Upper lobe of left lung (tissue), 6 donors: ENCODE measurements at regions not wholly inside any gene's neighbourhood (a gene's known extent, or its start where the extent isn't known, plus 50 kb on each side); places are given as distances from the start of the nearest gene placed in this dataset.
A peak's percentile ranks its signal among the peaks of the same experiment; 100 is the strongest.
"Not testable (repeated sequence)": the region's sequence is repeated elsewhere in the genome, so short reads cannot be mapped to it uniquely, and the experiment has no call there.

ENCODE experiments used
- ATAC-seq, 2 donors: fragments of 200-7000 bp; cut with Tn5 transposase; one replicate each; pipeline ENCODE4 v1.9.1; 2022; ENCODE audit warnings: mild to moderate bottlenecking in 2 of 2, moderate library complexity in 2 of 2; ENCODE audit not compliant: low FRiP score in 2 of 2
- DNase-seq, 2 donors: peaks; one replicate each; pipeline ENCODE4 v3.0.0-alpha.2; 2019 to 2020
- H3K27ac ChIP-seq, 4 donors: fragments of 200-600 bp; sonication (generic); one replicate each; pipeline ENCODE4 v1.5.1; 2016 to 2019
- H3K27me3 ChIP-seq, 4 donors: fragments of 200-600 bp; sonication (generic); one replicate each; pipeline ENCODE4 v1.5.1; 2017 to 2019
- H3K36me3 ChIP-seq, 4 donors: fragments of 200-600 bp; sonication (generic); one replicate each; pipeline ENCODE4 v1.5.1; 2016 to 2019
- H3K4me1 ChIP-seq, 4 donors: fragments of 200-600 bp; sonication (generic); one replicate each; pipeline ENCODE4 v1.5.1; 2018 to 2019
- H3K4me3 ChIP-seq, 4 donors: fragments of 200-600 bp; sonication (generic); one replicate each; pipeline ENCODE4 v1.5.1; 2017 to 2019; ENCODE audit warnings: mild to moderate bottlenecking in 2 of 4, moderate library complexity in 1 of 4
- H3K9me3 ChIP-seq, 4 donors: fragments of 200-600 bp; sonication (generic); one replicate each; pipeline ENCODE4 v1.5.1; 2018 to 2019
- CTCF ChIP-seq, 6 experiments: fragments of 450-650 bp in 4 of 6; fragments of 200-600 bp in 2 of 6; sonication (generic) in 2 of 6; IDR thresholded peaks; one replicate each; pipeline ENCODE4 v1.5.1; 2016 to 2019; ENCODE audit warnings: antibody characterized with exemption in 6 of 6
- EP300 ChIP-seq, 4 donors: sonication (generic); formaldehyde crosslinking; IDR thresholded peaks; one replicate each; pipeline ENCODE4 v1.5.1; 2017; ENCODE audit warnings: antibody characterized with exemption in 4 of 4, control low read depth in 2 of 4
- POLR2A ChIP-seq, 4 donors: fragments of 450-650 bp; IDR thresholded peaks; one replicate each; pipeline ENCODE4 v1.5.1; 2016 to 2017; ENCODE audit warnings: antibody characterized with exemption in 4 of 4, mild to moderate bottlenecking in 2 of 4
- POLR2AphosphoS5 ChIP-seq, 2 donors: sonication (generic); formaldehyde crosslinking; IDR thresholded peaks; one replicate each; pipeline ENCODE4 v1.5.1; 2017; ENCODE audit warnings: antibody characterized with exemption in 2 of 2
- WGBS, 2 donors: methylation state at CpG; one replicate each; pipeline ENCODE4 v1.1.5; 2017 to 2018; 5-methylcytosine and 5-hydroxymethylcytosine counted together
- donor health status: DM: no; HTN: no; CAD: no; lungs with moderate emphysema.
- donor health status: DM: no; HTN: yes; CAD: no; lungs with severe emphysema.

GRCh38 chr20:57973886-57974285 lies 254.6 kb downstream of the ANKRD60 start:
- ATAC-seq (no peak), DNase-seq (peak in 1 of 2 donors; percentile 33)
- Histone ChIP-seq H3K27me3 (no peaks in the 10 kb centered on the region), H3K4me1 (no peaks in the 10 kb centered on the region), H3K27ac (no peak overlapping the region), H3K9me3 (no peaks in the 10 kb centered on the region), H3K36me3 (no peaks in the 10 kb centered on the region), H3K4me3 (no peak overlapping the region)
- no peak for TF ChIP-seq POLR2A (IDR thresholded peaks at IDR 0.05)
- no peak for TF ChIP-seq CTCF (IDR thresholded peaks at IDR 0.05)
- TF ChIP-seq EP300 (IDR thresholded peaks at IDR 0.05), result no peak
- no peak for TF ChIP-seq POLR2AphosphoS5 (IDR thresholded peaks at IDR 0.05)
- WGBS, 2 donors, result 62 to 80% methylated on average over 3 of the region's 3 CpGs

GRCh38 chr20:57971583-57971982 lies 256.9 kb downstream of the ANKRD60 start:
- not testable (repeated sequence) for ATAC-seq, H3K27me3 ChIP-seq, H3K36me3 ChIP-seq, H3K4me1 ChIP-seq, H3K4me3 ChIP-seq, DNase-seq, H3K27ac ChIP-seq, H3K9me3 ChIP-seq
- 91 to 93% methylated on average over 1 of the region's 1 CpG for WGBS, 2 donors

DNA sequence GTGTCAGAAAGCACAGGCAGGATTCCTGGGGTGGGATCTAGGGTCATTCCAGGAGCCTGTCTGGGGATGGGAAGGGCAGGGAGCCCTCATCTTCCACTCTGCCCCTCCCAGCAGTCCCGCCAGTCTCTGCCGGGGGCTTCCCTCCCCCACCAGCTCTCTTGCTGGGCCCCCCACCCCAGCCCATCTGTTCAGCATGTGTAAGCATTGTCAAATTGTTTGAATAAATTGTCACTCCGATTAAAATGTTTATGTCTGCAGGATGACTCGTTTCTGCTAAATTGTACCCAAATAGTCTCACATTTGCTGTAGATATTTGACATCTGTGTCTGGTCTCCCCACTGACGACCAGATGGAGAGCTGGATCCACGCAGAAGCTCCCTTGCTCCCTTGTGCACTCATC lies 257.6 kb downstream of the ANKRD60 start:
- Histone ChIP-seq H3K9me3 (no peaks in the 10 kb centered on the region), H3K4me3 (no peak overlapping the region)
- 48 to 56% methylated on average over 6 of the region's 6 CpGs for WGBS, 2 donors

DNA sequence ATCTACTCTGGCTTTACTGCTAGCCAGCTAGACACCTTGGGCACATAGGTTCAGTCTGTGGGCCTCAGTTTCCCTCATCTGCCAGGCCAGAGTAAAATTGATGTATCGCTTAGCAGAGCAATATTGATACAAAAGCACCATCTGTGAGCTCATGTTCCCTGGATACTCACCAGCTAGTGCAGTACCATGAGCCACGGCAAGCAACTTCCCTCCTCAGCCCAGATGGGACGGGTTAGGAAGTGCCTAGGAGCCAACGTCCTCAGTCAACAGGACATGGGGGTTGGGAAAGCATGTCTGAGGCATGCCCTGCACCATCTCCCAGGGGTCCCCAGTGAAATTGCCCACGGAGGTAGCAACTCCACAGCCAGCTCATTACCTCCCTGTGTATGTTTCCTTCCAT lies 258.3 kb downstream of the ANKRD60 start:
- no peaks in the 10 kb centered on the region for H3K27me3 ChIP-seq
- 47 to 71% methylated on average over 3 to 4 of the region's 5 CpGs for WGBS, 2 donors
- H3K27ac ChIP-seq, result no peak overlapping the region
- no peak for DNase-seq
- H3K36me3 ChIP-seq, result no peaks in the 10 kb centered on the region
- TF ChIP-seq CTCF (IDR thresholded peaks at IDR 0.05) (no peak), EP300 (IDR thresholded peaks at IDR 0.05) (no peak), POLR2A (IDR thresholded peaks at IDR 0.05) (no peak), POLR2AphosphoS5 (IDR thresholded peaks at IDR 0.05) (no peak)
- no peaks in the 10 kb centered on the region for H3K4me1 ChIP-seq
- ATAC-seq, result no peak
- H3K4me3 ChIP-seq, result no peak overlapping the region
- no peaks in the 10 kb centered on the region for H3K9me3 ChIP-seq

More for the DNA sequence above, 257.6 kb downstream of the ANKRD60 start:
- Histone ChIP-seq H3K27me3 (no peaks in the 10 kb centered on the region), H3K27ac (no peak overlapping the region), H3K36me3 (no peaks in the 10 kb centered on the region), H3K4me1 (no peaks in the 10 kb centered on the region)
- no peak for TF ChIP-seq EP300 (IDR thresholded peaks at IDR 0.05)
- TF ChIP-seq POLR2A (IDR thresholded peaks at IDR 0.05), result no peak
- no peak for TF ChIP-seq POLR2AphosphoS5 (IDR thresholded peaks at IDR 0.05)
- DNase-seq (peak in 1 of 2 donors; percentile 33), ATAC-seq (no peak)

- no peak for DNase-seq
- Histone ChIP-seq H3K4me1 (no peaks in the 10 kb centered on the region), H3K36me3 (no peaks in the 10 kb centered on the region), H3K9me3 (no peaks in the 10 kb centered on the region), H3K27ac (no peak overlapping the region), H3K27me3 (no peaks in the 10 kb centered on the region), H3K4me3 (no peak overlapping the region)
- WGBS, 2 donors, result 44 to 81% methylated on average over 1 of the region's 1 CpG
- TF ChIP-seq POLR2AphosphoS5 (IDR thresholded peaks at IDR 0.05), result no peak
- no peak for TF ChIP-seq POLR2A (IDR thresholded peaks at IDR 0.05)
- no peak for TF ChIP-seq EP300 (IDR thresholded peaks at IDR 0.05)
- no peak for TF ChIP-seq CTCF (IDR thresholded peaks at IDR 0.05)
- ATAC-seq, result no peak
Measured at GRCh38 chr20:57968120-57968519, 258.3 kb upstream of the PMEPA1 start.

DNA sequence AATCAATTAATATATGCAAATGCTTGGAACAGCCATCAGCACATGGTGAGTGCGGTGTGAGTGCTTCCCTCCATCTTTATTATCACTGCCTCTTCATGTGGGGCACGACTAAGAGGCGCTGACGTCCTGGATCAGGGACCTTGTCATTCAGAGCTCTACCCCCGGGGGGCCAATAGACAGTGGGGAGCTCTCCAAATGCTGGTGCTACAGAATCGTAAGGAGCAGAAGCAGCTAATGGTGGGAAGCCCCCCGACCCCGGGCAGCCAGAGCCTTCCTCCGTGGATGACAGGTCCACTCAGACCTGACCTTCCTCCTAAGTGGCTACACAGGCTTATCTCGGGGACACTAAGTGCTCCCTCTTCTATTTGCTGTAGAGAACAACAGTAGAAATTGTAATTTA lies 257.5 kb upstream of the PMEPA1 start:
- Histone ChIP-seq H3K4me1 (no peaks in the 10 kb centered on the region), H3K27me3 (no peaks in the 10 kb centered on the region), H3K27ac (no peak overlapping the region), H3K4me3 (no peak overlapping the region), H3K9me3 (no peaks in the 10 kb centered on the region), H3K36me3 (no peaks in the 10 kb centered on the region)
- TF ChIP-seq POLR2A (IDR thresholded peaks at IDR 0.05) (no peak), EP300 (IDR thresholded peaks at IDR 0.05) (no peak), POLR2AphosphoS5 (IDR thresholded peaks at IDR 0.05) (no peak), CTCF (IDR thresholded peaks at IDR 0.05) (no peak)
- no peak for DNase-seq
- WGBS, 2 donors, result 68 to 78% methylated on average over 9 to 10 of the region's 10 CpGs
- ATAC-seq, result no peak
